Tibial nerve (tissue), 4 donors: ENCODE measurements at regions not wholly inside any gene's neighbourhood (a gene's known extent, or its start where the extent isn't known, plus 50 kb on each side); places are given as distances from the start of the nearest gene placed in this dataset.

Experiments used
- CTCF ChIP-seq, 5 experiments: fragments of 200-600 bp in 3 of 5; fragments of 450-650 bp in 2 of 5; sonication (generic) in 3 of 5; IDR thresholded peaks; one replicate each; pipeline ENCODE4 v1.5.1; 2016 to 2019; ENCODE audit warnings: antibody characterized with exemption in 5 of 5, mild to moderate bottlenecking in 3 of 5, moderate library complexity in 2 of 5
- EP300 ChIP-seq, 2 donors: sonication (generic); formaldehyde crosslinking; IDR thresholded peaks; one replicate each; pipeline ENCODE4 v1.6.1; 2017; ENCODE audit warnings: antibody characterized with exemption in 2 of 2, mild to moderate bottlenecking in 1 of 2

GRCh38 chr10:71008150-71008549 lies 119.8 kb upstream of the PCBD1 start:
- TF ChIP-seq CTCF (IDR thresholded peaks at IDR 0.05) (no peak), EP300 (IDR thresholded peaks at IDR 0.05) (no peak)
